Ascending aorta (tissue), 2 donors: ENCODE measurements at regions not wholly inside any gene's neighbourhood (a gene's known extent, or its start where the extent isn't known, plus 50 kb on each side); places are given as distances from the start of the nearest gene placed in this dataset.
"Not testable (repeated sequence)": the region's sequence is repeated elsewhere in the genome, so short reads cannot be mapped to it uniquely, and the experiment has no call there.

Source experiments
- DNase-seq, 2 donors: peaks; one replicate each; pipeline ENCODE4 v3.0.0-alpha.2; 2019; ENCODE audit warnings: low spot score in 2 of 2
- H3K27ac ChIP-seq, 2 donors: fragments of 200-600 bp; sonication (generic); one replicate each; pipeline ENCODE4 v1.5.1; 2016 to 2017; ENCODE audit warnings: mild to moderate bottlenecking in 1 of 2
- H3K27me3 ChIP-seq: fragments of 200-600 bp; sonication (generic); one replicate; pipeline ENCODE4 v1.5.1; 2017
- H3K36me3 ChIP-seq, 2 donors: fragments of 200-600 bp; sonication (generic); one replicate each; pipeline ENCODE4 v1.5.1; 2016
- H3K4me1 ChIP-seq, 2 donors: fragments of 200-600 bp; sonication (generic); one replicate each; pipeline ENCODE4 v1.5.1; 2016 to 2017; ENCODE audit warnings: mild to moderate bottlenecking in 1 of 2
- H3K4me3 ChIP-seq, 2 donors: fragments of 200-600 bp; sonication (generic); one replicate each; pipeline ENCODE4 v1.5.1; 2016 to 2017; ENCODE audit warnings: mild to moderate bottlenecking in 1 of 2
- H3K9me3 ChIP-seq, 2 donors: fragments of 200-600 bp; sonication (generic); one replicate each; pipeline ENCODE4 v1.5.1; 2016
- intact Hi-C: fragments of 100-400 bp; cut with DNase I; formaldehyde crosslinking; loops from one replicate; pipeline ENCODE4 v1.15.1; 2023
- TF ChIP-seq, protein P1 (sequence below), 3 experiments: fragments of 200-600 bp in 2 of 3; fragments of 450-650 bp in 1 of 3; sonication (generic) in 2 of 3; IDR thresholded peaks; one replicate each; pipeline ENCODE4 v1.5.1; 2016 to 2019; ENCODE audit warnings: antibody characterized with exemption in 3 of 3, mild to moderate bottlenecking in 1 of 3, moderate library complexity in 1 of 3

DNA sequence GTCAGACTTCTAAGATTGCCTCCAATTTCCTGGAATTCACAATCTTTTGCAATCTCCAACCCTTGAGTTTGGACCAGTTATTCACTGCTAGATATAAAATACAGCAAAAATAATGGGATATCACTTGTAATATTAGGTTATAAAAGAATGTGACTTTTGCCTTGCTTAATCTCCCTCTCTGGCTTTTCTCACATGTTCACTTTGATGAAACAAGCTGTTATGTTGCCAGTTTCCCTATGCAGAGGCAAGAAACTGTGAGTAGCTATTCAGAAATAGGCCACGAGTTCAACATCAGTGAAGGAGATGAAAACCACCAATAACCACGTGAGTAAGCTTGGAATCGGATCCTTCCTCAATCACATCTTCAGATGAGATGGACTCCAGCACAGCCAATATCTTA is 842.7 kb downstream of the RNF144A start:
- TF ChIP-seq, protein P1, sequence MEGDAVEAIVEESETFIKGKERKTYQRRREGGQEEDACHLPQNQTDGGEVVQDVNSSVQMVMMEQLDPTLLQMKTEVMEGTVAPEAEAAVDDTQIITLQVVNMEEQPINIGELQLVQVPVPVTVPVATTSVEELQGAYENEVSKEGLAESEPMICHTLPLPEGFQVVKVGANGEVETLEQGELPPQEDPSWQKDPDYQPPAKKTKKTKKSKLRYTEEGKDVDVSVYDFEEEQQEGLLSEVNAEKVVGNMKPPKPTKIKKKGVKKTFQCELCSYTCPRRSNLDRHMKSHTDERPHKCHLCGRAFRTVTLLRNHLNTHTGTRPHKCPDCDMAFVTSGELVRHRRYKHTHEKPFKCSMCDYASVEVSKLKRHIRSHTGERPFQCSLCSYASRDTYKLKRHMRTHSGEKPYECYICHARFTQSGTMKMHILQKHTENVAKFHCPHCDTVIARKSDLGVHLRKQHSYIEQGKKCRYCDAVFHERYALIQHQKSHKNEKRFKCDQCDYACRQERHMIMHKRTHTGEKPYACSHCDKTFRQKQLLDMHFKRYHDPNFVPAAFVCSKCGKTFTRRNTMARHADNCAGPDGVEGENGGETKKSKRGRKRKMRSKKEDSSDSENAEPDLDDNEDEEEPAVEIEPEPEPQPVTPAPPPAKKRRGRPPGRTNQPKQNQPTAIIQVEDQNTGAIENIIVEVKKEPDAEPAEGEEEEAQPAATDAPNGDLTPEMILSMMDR (IDR thresholded peaks at IDR 0.05) = no peak
- intact Hi-C loops = no loop called here

DNA sequence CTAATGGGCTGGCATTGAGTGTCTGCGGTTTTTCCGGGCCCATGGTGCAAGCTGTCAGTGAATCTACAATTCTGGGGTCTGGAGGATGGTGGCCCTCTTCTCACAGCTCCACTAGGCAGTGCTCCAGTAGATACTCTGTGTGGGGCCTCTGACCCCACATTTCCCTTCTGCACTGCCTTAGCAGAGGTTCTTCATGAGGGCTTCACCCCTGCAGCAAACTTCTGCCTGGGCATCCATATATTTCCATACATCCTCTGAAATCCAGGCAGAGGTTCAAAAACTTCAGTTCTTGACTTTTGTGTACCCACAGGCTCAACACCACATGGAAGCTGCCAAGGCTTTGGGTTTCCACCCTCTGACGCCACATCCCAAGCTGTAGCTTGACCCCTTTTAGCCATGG is 846.2 kb downstream of the RNF144A start:
- peaks cover 0 to 13% of the 10 kb centered on the region in 2 donors for H3K9me3 ChIP-seq
- DNase-seq, H3K27me3 ChIP-seq, intact Hi-C loops, H3K4me3 ChIP-seq, H3K36me3 ChIP-seq, H3K27ac ChIP-seq, H3K4me1 ChIP-seq: not testable (repeated sequence)

More for the DNA sequence above, 842.7 kb downstream of the RNF144A start:
- Histone ChIP-seq H3K4me3 (no peak overlapping the region), H3K27ac (no peak overlapping the region), H3K9me3 (peaks cover 0 to 17% of the 10 kb centered on the region in 2 donors), H3K36me3 (no peaks in the 10 kb centered on the region), H3K27me3 (no peaks in the 10 kb centered on the region), H3K4me1 (no peaks in the 10 kb centered on the region)
- DNase-seq = no peak

DNA sequence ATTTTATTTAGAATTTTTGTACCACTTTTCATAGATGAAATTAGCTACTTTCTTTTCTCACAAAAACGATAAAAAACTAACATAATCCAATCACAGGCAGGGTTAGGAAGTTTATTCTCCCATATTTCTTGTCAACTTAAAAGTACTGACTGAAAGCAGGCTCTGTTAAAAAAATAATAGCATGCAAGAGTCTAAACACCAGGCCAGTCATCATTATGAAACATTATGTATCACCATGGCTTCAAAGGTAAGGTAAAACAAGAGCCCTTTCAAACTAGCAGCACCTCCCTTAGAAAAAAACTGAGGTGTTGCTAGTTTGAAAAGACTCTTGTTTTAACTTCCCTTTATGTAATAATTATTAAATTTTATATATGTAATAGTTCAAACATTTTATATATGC is 848.0 kb downstream of the RNF144A start:
- H3K36me3 ChIP-seq = no peaks in the 10 kb centered on the region
- intact Hi-C loops = no loop called here
- H3K27ac ChIP-seq = no peak overlapping the region
- H3K27me3 ChIP-seq = no peaks in the 10 kb centered on the region
- no peak overlapping the region for H3K4me3 ChIP-seq
- H3K9me3 ChIP-seq = peaks cover 0 to 7% of the 10 kb centered on the region in 2 donors
- TF ChIP-seq, protein P1 (IDR thresholded peaks at IDR 0.05) = no peak
- no peaks in the 10 kb centered on the region for H3K4me1 ChIP-seq
- no peak for DNase-seq

DNA sequence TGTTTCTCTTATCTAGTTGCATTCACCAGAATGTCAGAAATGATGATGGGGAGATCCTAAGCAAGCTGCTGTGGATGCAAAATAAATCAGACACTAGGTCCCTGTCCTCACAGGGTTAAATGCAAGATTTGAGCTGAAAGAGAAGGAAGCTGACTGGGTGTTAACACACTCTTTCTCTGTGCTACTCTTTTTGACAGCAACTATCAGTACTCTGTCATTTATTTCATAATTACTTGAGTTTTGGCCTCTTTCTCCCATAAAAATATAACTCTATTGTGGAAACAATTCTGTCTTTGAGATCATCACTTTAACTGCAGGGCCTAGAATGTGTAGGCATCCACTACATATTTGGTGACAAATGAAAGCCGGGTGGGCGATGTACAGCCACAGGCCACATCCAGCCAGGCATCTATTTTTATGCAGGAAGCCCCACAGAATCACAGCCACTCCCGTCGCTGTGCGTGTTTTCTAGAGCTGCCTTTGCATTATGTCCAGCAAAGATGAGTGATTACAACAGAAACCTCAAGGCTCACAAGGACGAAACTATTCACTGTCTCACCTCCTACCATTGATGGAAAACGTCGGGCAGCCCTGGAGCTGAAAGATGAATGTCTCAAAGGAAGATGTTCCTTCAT is 849.0 kb downstream of the RNF144A start:
- TF ChIP-seq, protein P1 (IDR thresholded peaks at IDR 0.05) = no peak
- no peaks in the 10 kb centered on the region for H3K27me3 ChIP-seq
- intact Hi-C loops = no loop called here
- H3K27ac ChIP-seq = no peak overlapping the region
- no peaks in the 10 kb centered on the region for H3K36me3 ChIP-seq
- H3K4me1 ChIP-seq = no peaks in the 10 kb centered on the region
- H3K9me3 ChIP-seq = peaks cover 0 to 7% of the 10 kb centered on the region in 2 donors
- DNase-seq = no peak
- no peak overlapping the region for H3K4me3 ChIP-seq

DNA sequence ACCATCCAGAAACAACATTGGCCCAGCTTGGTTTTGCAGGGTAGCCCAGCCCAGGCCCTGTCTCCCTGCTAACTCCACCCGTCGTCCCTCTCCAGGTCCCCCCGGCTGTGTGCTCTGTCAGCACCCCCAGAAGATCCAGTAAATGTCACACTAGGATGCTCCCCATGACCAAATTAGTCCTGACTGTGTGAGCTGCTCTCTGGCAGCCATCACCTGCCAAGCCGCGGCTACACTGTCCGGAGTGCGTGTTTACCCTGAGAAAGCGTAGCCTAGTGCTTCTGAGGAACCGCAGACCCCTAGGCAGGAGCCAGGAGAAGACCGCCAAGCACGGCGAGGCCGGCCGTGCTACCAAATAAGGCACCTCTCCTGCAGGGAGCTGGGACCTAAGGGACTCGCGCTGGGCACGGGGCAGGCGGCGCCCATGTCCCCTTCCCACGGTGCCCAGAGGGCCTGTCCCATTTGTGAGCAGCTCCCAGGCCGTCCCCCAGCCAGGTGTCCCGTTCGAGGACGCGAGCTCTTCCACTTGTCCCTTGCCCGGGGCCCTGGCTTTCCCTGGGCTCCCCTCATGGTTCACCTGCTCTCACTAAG is 849.9 kb downstream of the RNF144A start:
- Histone ChIP-seq H3K9me3 (peaks cover 0 to 7% of the 10 kb centered on the region in 2 donors), H3K36me3 (no peaks in the 10 kb centered on the region), H3K27ac (no peak overlapping the region), H3K27me3 (no peaks in the 10 kb centered on the region), H3K4me3 (no peak overlapping the region), H3K4me1 (no peaks in the 10 kb centered on the region)
- TF ChIP-seq, protein P1 (IDR thresholded peaks at IDR 0.05) = no peak
- DNase-seq = no peak
- intact Hi-C loops = no loop called here

DNA sequence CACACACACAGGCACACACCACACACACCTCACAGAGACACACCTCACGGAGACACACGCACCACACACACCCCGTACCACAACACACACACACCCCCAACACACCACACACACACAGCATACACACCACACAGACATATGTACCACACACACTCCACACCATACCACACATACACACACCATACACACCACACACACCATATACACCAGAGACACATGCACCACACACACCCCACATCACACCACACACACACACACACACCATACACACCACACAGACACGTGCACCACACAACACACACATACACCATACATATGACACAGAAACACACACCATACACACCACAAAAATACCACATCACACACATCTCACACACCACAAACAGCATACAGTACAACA is 850.7 kb downstream of the RNF144A start:
- no peaks in the 10 kb centered on the region for H3K27me3 ChIP-seq
- no peak overlapping the region for H3K4me3 ChIP-seq
- intact Hi-C loops = no loop called here
- no peaks in the 10 kb centered on the region for H3K36me3 ChIP-seq
- H3K27ac ChIP-seq = no peak overlapping the region
- TF ChIP-seq, protein P1 (IDR thresholded peaks at IDR 0.05) = no peak
- peaks cover 0 to 7% of the 10 kb centered on the region in 2 donors for H3K9me3 ChIP-seq
- DNase-seq = no peak
- H3K4me1 ChIP-seq = no peaks in the 10 kb centered on the region
